Kidney (tissue), 13 donors: ENCODE measurements at regions not wholly inside any gene's neighbourhood (a gene's known extent, or its start where the extent isn't known, plus 50 kb on each side); places are given as distances from the start of the nearest gene placed in this dataset.
A peak's percentile ranks its signal among the peaks of the same experiment; 100 is the strongest.
"Not testable (repeated sequence)": the region's sequence is repeated elsewhere in the genome, so short reads cannot be mapped to it uniquely, and the experiment has no call there.

Experiments
- DNase-seq, 5 donors: peaks; one replicate each; pipeline ENCODE4 v3.0.0-alpha.2; 2013 to 2020
- FAIRE-seq: peaks from 2 replicates; lab custom pipeline; 2012; peaks lifted over from hg19 to GRCh38; lab: Jason Lieb, UNC
- H3K27ac ChIP-seq, 2 donors: one replicate each; pipeline ENCODE4 v1.7.0; 2013; ENCODE audit warnings: low read depth in 2 of 2, low read length in 2 of 2, inconsistent platforms in 1 of 2
- H3K27me3 ChIP-seq: one replicate; pipeline ENCODE4 v1.7.1; 2013; ENCODE audit warnings: low read length, inconsistent platforms; ENCODE audit not compliant: control insufficient read depth, insufficient read depth
- H3K36me3 ChIP-seq, 3 donors: one replicate each; pipeline versions ENCODE4 v1.7.0 to v1.7.1; 2013; ENCODE audit warnings: low read length in 3 of 3, control low read depth in 1 of 3, inconsistent platforms in 1 of 3; ENCODE audit not compliant: insufficient read depth in 3 of 3, control insufficient read depth in 2 of 3
- H3K4me1 ChIP-seq, 3 donors: one replicate each; pipeline versions ENCODE4 v1.7.0 to v1.7.1; 2013; ENCODE audit warnings: low read length in 3 of 3, inconsistent platforms in 1 of 3, low read depth in 1 of 3; ENCODE audit not compliant: control insufficient read depth in 2 of 3, insufficient read depth in 2 of 3
- H3K4me3 ChIP-seq, 3 donors: one replicate each; pipeline versions ENCODE4 v1.7.0 to v1.8.1; 2013; ENCODE audit warnings: low read length in 3 of 3, control low read depth in 1 of 3, inconsistent platforms in 1 of 3
- H3K9ac ChIP-seq, 3 donors: one replicate each; pipeline versions ENCODE4 v1.7.0 to v1.7.1; 2013; ENCODE audit warnings: low read length in 3 of 3, control low read depth in 1 of 3, inconsistent platforms in 1 of 3
- H3K9me3 ChIP-seq, 3 donors: one replicate each; pipeline versions ENCODE4 v1.7.0 to v1.7.1; 2013; ENCODE audit warnings: low read length in 3 of 3, control low read depth in 1 of 3, inconsistent platforms in 1 of 3; ENCODE audit not compliant: control insufficient read depth in 2 of 3, insufficient read depth in 1 of 3
- intact Hi-C: fragments of 100-400 bp; cut with DNase I; formaldehyde crosslinking; loops from one replicate; pipeline ENCODE4 v1.11.1; 2022
- TF ChIP-seq, protein P1 (sequence below): IDR thresholded peaks from 3 replicates; pipeline ENCODE4 v1.5.1; 2012; ENCODE audit warnings: mild to moderate bottlenecking, moderate library complexity, borderline replicate concordance; ENCODE audit not compliant: insufficient read depth; ENCODE audit errors: extremely low read depth
- donor health status: control.
- donor health status: control.
- donor health status: control.
- donor health status: control.
- donor health status: control.
- donor health status: DM: yes; HTN: yes; CAD: no.
- donor health status: Normal renal cell carcinoma (clear cell type).

DNA sequence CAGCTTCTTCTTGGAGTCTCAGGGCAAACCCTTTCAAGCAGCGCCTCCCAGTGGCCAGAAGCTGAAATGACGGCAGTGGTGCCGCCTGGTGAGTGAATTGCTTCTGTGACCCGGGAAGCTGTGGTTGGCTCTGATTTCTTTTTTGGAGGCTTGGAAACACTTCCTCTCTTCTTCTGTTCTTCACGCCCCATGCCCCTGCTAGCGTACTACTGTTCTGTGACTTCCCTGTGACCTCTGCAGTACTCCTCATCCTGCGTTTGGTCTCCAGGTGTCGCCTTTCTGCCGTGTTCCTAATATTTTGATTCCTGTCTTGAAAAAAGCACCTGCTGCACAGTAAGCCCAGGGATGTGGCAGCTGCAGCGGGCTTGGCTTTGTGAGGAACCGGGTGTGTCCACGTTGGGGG, 176.4 kb downstream of the ADRA2C start:
- intact Hi-C loops, FAIRE-seq: not testable (repeated sequence)

DNA sequence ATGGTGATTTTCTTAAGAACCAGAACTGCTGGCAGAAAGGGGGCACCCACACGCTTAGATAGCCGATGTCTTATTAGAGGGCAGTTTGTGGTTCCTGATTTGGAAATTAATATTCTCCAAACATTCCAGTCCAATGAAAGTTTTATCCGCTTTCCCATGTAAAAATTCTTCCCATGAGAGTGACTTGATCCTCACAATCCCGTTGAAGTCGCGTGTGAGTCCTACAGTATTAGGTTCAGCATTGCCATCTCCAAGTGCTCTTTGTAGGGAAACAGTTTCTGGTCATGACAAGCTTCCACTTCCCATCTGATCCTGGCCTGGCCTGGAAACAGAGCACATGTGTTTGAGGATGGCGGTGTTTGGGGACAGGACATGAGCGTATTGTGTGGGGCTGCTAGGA, 176.9 kb downstream of the ADRA2C start:
- H3K9me3 ChIP-seq, H3K4me1 ChIP-seq, FAIRE-seq, H3K9ac ChIP-seq, H3K27ac ChIP-seq, H3K4me3 ChIP-seq, H3K36me3 ChIP-seq, intact Hi-C loops, H3K27me3 ChIP-seq, DNase-seq: not testable (repeated sequence)

More for the DNA sequence above, 176.4 kb downstream of the ADRA2C start:
- DNase-seq: peak in 4 of 5 donors; percentile 59 to 67 (median 64)
- not testable (repeated sequence) for H3K27ac ChIP-seq, H3K9ac ChIP-seq, H3K27me3 ChIP-seq, H3K4me3 ChIP-seq, H3K36me3 ChIP-seq, H3K4me1 ChIP-seq, H3K9me3 ChIP-seq
- TF ChIP-seq, protein P1, sequence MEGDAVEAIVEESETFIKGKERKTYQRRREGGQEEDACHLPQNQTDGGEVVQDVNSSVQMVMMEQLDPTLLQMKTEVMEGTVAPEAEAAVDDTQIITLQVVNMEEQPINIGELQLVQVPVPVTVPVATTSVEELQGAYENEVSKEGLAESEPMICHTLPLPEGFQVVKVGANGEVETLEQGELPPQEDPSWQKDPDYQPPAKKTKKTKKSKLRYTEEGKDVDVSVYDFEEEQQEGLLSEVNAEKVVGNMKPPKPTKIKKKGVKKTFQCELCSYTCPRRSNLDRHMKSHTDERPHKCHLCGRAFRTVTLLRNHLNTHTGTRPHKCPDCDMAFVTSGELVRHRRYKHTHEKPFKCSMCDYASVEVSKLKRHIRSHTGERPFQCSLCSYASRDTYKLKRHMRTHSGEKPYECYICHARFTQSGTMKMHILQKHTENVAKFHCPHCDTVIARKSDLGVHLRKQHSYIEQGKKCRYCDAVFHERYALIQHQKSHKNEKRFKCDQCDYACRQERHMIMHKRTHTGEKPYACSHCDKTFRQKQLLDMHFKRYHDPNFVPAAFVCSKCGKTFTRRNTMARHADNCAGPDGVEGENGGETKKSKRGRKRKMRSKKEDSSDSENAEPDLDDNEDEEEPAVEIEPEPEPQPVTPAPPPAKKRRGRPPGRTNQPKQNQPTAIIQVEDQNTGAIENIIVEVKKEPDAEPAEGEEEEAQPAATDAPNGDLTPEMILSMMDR: peak; percentile 44

DNA sequence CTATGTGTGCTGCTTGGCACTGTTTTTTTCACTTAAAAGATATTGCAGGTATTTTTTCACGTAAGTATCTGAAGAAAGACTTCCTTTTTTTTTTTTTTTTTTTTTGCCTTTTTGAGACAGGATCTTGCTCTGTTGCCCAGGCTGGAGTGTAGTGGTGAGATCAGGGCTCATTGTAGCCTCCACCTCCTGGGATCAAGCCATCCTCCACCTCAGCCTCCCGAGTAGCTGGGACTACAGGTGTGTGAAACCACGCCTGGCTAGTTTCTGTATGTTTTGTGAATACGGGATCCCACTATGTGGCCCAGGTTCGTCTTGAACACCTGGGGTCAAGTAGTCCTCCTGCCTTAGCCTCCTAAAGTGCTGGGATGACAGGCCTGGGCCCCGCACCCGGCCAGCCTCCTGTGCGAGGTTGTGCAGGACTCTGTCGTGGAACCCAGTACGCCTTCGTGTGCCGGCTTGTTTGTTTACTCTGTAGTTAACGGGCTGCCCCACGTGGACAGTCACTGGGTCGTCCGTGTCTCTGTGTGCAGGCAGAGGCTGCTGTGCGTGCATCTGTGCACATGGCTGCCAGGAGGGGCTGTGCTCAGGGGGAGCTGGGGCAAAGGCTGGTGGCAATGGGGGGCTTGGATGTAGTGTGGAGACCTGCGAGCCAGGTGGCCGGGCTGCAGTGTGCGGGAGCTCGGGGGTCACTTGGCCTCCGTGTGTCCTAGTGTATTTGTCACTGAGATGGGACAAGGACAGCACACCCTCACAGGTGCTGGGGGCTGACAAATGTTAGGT, 179.5 kb downstream of the ADRA2C start:
- Histone ChIP-seq H3K36me3 (no peaks in the 10 kb centered on the region), H3K9ac (no peak overlapping the region), H3K27ac (no peak overlapping the region), H3K4me3 (no peak overlapping the region), H3K27me3 (no peaks in the 10 kb centered on the region), H3K4me1 (no peaks in the 10 kb centered on the region), H3K9me3 (no peaks in the 10 kb centered on the region)
- TF ChIP-seq, protein P1: no peak
- FAIRE-seq: no peak
- intact Hi-C loops: no loop called here
- DNase-seq: no peak

DNA sequence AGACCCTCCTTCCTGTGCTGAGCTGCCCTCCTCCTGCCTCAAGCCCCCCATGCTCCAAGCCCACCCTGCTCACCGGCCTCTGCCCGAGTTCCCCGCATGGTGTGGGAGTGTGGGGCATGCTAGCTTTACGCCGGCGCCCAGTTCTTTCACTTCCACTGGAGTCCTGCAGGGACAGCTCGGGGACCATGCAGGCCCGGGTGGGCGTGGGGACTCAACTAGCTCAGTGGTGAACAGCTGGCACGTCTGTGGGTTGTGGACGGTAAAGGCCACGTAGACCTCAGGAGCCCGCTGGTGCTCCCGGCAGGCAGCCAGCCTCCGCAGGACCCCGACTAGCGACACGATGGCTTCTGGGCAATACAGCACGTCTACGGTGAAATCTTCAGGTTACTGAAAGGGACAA, 180.4 kb downstream of the ADRA2C start:
- H3K27ac ChIP-seq, H3K27me3 ChIP-seq, H3K9ac ChIP-seq, H3K36me3 ChIP-seq, FAIRE-seq, H3K4me1 ChIP-seq, intact Hi-C loops, H3K4me3 ChIP-seq, H3K9me3 ChIP-seq: not testable (repeated sequence)
- DNase-seq: peak in 1 of 5 donors; percentile 23

DNA sequence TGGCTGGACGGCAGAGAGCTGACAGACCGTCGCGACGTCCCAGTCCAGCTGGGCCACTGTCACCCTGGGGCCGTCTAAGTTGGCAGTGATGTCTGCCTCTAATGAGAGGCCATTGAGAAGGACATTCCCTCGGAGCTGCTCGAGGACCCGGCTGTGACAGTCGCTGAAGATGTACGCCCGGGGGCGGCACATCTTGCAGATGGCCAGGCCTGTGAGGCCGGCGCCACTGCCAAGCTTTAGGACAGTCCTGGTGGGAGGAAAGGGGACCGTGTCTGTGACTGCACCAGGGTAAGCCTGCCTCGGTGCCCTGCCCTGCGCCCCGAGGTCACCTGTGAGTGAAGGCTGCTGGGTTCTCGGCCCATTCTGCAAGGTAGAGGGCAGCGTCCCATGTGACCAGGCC, 181.6 kb downstream of the ADRA2C start:
- FAIRE-seq: not testable (repeated sequence)

DNA sequence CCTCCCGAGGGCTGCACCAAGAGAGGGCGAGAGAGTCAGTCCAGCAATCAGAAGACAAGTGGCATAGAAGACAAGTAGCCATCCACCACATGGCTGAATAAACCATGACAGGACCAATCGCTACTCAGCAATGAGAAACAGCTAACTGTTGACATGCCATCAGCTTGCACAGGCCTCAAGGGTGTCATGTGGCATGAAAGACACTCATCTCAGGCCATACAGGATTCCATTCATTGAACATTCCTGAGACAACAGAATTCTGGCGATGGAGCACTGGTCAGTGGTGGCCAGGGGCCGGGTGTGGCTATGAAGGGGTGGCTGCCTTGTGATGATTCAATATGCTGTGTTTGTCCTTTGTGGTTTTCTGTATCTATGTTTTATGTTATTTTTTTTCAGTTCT, 182.0 kb downstream of the ADRA2C start:
- H3K9ac ChIP-seq, DNase-seq, H3K27me3 ChIP-seq, H3K9me3 ChIP-seq, H3K36me3 ChIP-seq, H3K4me3 ChIP-seq, H3K4me1 ChIP-seq, intact Hi-C loops, H3K27ac ChIP-seq, FAIRE-seq: not testable (repeated sequence)

More for the DNA sequence above, 181.6 kb downstream of the ADRA2C start:
- H3K9ac ChIP-seq, H3K4me3 ChIP-seq, H3K4me1 ChIP-seq, DNase-seq, H3K27ac ChIP-seq, H3K36me3 ChIP-seq, H3K9me3 ChIP-seq, H3K27me3 ChIP-seq, intact Hi-C loops: not testable (repeated sequence)
